Subcutaneous abdominal adipose tissue (tissue), 5 donors: ENCODE measurements at regions not wholly inside any gene's neighbourhood (a gene's known extent, or its start where the extent isn't known, plus 50 kb on each side); places are given as distances from the start of the nearest gene placed in this dataset.
"Not testable (repeated sequence)": the region's sequence is repeated elsewhere in the genome, so short reads cannot be mapped to it uniquely, and the experiment has no call there.

Experiments used
- H3K27ac ChIP-seq: one replicate; pipeline ENCODE4 v1.7.0; 2013; ENCODE audit warnings: low read depth, mild to moderate bottlenecking, inconsistent platforms, low read length, moderate library complexity
- H3K27me3 ChIP-seq, 5 donors: one replicate each; pipeline ENCODE4 v1.7.0; 2013; ENCODE audit warnings: low read length in 5 of 5, inconsistent platforms in 1 of 5; ENCODE audit not compliant: control insufficient read depth in 5 of 5, insufficient read depth in 4 of 5
- H3K36me3 ChIP-seq, 5 donors: one replicate each; pipeline ENCODE4 v1.7.0; 2013; ENCODE audit warnings: low read length in 5 of 5; ENCODE audit not compliant: control insufficient read depth in 5 of 5, insufficient read depth in 5 of 5
- H3K4me1 ChIP-seq, 5 donors: one replicate each; pipeline ENCODE4 v1.7.0; 2013; ENCODE audit warnings: low read length in 5 of 5, mild to moderate bottlenecking in 3 of 5, moderate library complexity in 1 of 5; ENCODE audit not compliant: control insufficient read depth in 5 of 5, insufficient read depth in 5 of 5
- H3K4me3 ChIP-seq, 5 donors: one replicate each; pipeline ENCODE4 v1.7.0; 2013; ENCODE audit warnings: low read length in 5 of 5, low read depth in 1 of 5
- H3K9ac ChIP-seq, 5 donors: one replicate each; pipeline ENCODE4 v1.7.0; 2013; ENCODE audit warnings: low read length in 5 of 5, mild to moderate bottlenecking in 4 of 5, moderate library complexity in 3 of 5
- H3K9me3 ChIP-seq, 5 donors: one replicate each; pipeline ENCODE4 v1.7.0; 2013; ENCODE audit warnings: low read length in 5 of 5; ENCODE audit not compliant: control insufficient read depth in 5 of 5
- donor health status: healthy.
- donor health status: healthy.
- donor health status: healthy.
- donor health status: healthy.
- donor health status: healthy.

- Histone ChIP-seq H3K4me1 (no peaks in the 10 kb centered on the region), H3K27ac (no peak overlapping the region), H3K27me3 (no peaks in the 10 kb centered on the region), H3K9me3 (peaks cover 0 to 5% (median 3%) of the 10 kb centered on the region in 5 donors), H3K4me3 (no peak overlapping the region), H3K9ac (no peak overlapping the region), H3K36me3 (no peaks in the 10 kb centered on the region)
Observed at GRCh38 chr11:96580476-96581040, 190.7 kb downstream of the JRKL start.

GRCh38 chr11:96585944-96586880 lies 196.4 kb downstream of the JRKL start:
- not testable (repeated sequence) for H3K27me3 ChIP-seq, H3K4me3 ChIP-seq, H3K9ac ChIP-seq, H3K9me3 ChIP-seq, H3K27ac ChIP-seq, H3K4me1 ChIP-seq, H3K36me3 ChIP-seq

GRCh38 chr11:96588793-96589192 lies 199.0 kb downstream of the JRKL start:
- H3K4me1 ChIP-seq, H3K9me3 ChIP-seq, H3K36me3 ChIP-seq, H3K27ac ChIP-seq, H3K27me3 ChIP-seq, H3K4me3 ChIP-seq, H3K9ac ChIP-seq: not testable (repeated sequence)

- H3K27me3 ChIP-seq: no peaks in the 10 kb centered on the region
- no peak overlapping the region for H3K27ac ChIP-seq
- H3K36me3 ChIP-seq: no peaks in the 10 kb centered on the region
- no peak overlapping the region for H3K9ac ChIP-seq
- H3K4me3 ChIP-seq: no peak overlapping the region
- no peaks in the 10 kb centered on the region for H3K9me3 ChIP-seq
- no peaks in the 10 kb centered on the region for H3K4me1 ChIP-seq
Observed at GRCh38 chr11:96595011-96595410, 205.2 kb downstream of the JRKL start.

GRCh38 chr11:96607864-96608558 lies 218.2 kb downstream of the JRKL start:
- Histone ChIP-seq H3K9me3 (peaks cover 0 to 5% (median 0%) of the 10 kb centered on the region in 5 donors), H3K4me1 (no peaks in the 10 kb centered on the region), H3K4me3 (no peak overlapping the region), H3K9ac (no peak overlapping the region), H3K27me3 (no peaks in the 10 kb centered on the region), H3K27ac (no peak overlapping the region), H3K36me3 (no peaks in the 10 kb centered on the region)

GRCh38 chr11:96614101-96614500 lies 224.3 kb downstream of the JRKL start:
- no peak overlapping the region for H3K4me3 ChIP-seq
- no peak overlapping the region for H3K9ac ChIP-seq
- no peaks in the 10 kb centered on the region for H3K27me3 ChIP-seq
- no peaks in the 10 kb centered on the region for H3K4me1 ChIP-seq
- no peak overlapping the region for H3K27ac ChIP-seq
- H3K9me3 ChIP-seq: peaks cover 0 to 5% (median 3%) of the 10 kb centered on the region in 5 donors
- H3K36me3 ChIP-seq: no peaks in the 10 kb centered on the region

GRCh38 chr11:96614846-96615245 lies 225.0 kb downstream of the JRKL start:
- H3K36me3 ChIP-seq: no peaks in the 10 kb centered on the region
- H3K4me1 ChIP-seq: no peaks in the 10 kb centered on the region
- H3K9ac ChIP-seq: no peak overlapping the region
- no peak overlapping the region for H3K27ac ChIP-seq
- no peaks in the 10 kb centered on the region for H3K27me3 ChIP-seq
- no peak overlapping the region for H3K4me3 ChIP-seq
- H3K9me3 ChIP-seq: peaks cover 0 to 5% (median 3%) of the 10 kb centered on the region in 5 donors

GRCh38 chr11:96620464-96621044 lies 230.7 kb downstream of the JRKL start:
- H3K9ac ChIP-seq: no peak overlapping the region
- no peak overlapping the region for H3K27ac ChIP-seq
- no peak overlapping the region for H3K4me3 ChIP-seq
- no peaks in the 10 kb centered on the region for H3K27me3 ChIP-seq
- H3K4me1 ChIP-seq: peaks cover 0 to 13% (median 4%) of the 10 kb centered on the region in 5 donors
- peaks cover 0 to under 1% (median 0%) of the 10 kb centered on the region in 5 donors for H3K9me3 ChIP-seq
- no peaks in the 10 kb centered on the region for H3K36me3 ChIP-seq

- no peaks in the 10 kb centered on the region for H3K36me3 ChIP-seq
- no peaks in the 10 kb centered on the region for H3K27me3 ChIP-seq
- H3K27ac ChIP-seq: no peak overlapping the region
- H3K4me3 ChIP-seq: no peak overlapping the region
- H3K9ac ChIP-seq: no peak overlapping the region
- H3K9me3 ChIP-seq: peaks cover 0 to 7% (median 0%) of the 10 kb centered on the region in 5 donors
- H3K4me1 ChIP-seq: peaks cover 0 to 13% (median 4%) of the 10 kb centered on the region in 5 donors
Observed at GRCh38 chr11:96621161-96621560, 231.3 kb downstream of the JRKL start.
